ENCODE measurements at regions not wholly inside any gene's neighbourhood (a gene's known extent, or its start where the extent isn't known, plus 50 kb on each side); places are given as distances from the start of the nearest gene placed in this dataset.

DNA sequence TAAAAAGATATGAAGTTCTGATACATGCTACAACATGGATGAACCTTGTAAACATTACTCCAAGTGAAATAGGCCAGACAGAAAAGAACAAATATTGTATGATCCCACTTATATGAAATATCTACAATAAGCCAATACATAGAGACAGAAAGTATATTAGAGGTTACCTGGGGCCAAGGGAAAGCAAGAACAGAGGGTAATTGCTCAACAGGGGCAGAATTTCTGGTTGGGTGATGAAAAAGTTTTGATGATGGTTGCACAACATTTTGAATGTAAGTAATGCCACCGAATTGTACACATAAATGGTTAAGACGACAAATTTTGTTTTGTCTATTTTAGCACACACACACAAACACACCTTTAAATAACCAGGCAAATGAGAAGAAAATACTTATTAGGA, 268.4 kb downstream of the FOXO1 start:
- TF ChIP-seq, protein P1, sequence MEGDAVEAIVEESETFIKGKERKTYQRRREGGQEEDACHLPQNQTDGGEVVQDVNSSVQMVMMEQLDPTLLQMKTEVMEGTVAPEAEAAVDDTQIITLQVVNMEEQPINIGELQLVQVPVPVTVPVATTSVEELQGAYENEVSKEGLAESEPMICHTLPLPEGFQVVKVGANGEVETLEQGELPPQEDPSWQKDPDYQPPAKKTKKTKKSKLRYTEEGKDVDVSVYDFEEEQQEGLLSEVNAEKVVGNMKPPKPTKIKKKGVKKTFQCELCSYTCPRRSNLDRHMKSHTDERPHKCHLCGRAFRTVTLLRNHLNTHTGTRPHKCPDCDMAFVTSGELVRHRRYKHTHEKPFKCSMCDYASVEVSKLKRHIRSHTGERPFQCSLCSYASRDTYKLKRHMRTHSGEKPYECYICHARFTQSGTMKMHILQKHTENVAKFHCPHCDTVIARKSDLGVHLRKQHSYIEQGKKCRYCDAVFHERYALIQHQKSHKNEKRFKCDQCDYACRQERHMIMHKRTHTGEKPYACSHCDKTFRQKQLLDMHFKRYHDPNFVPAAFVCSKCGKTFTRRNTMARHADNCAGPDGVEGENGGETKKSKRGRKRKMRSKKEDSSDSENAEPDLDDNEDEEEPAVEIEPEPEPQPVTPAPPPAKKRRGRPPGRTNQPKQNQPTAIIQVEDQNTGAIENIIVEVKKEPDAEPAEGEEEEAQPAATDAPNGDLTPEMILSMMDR (IDR thresholded peaks at IDR 0.05; ENCODE audit: insufficient read depth, low read length, poor library complexity, severe bottlenecking): no peak
- no peak for TF ChIP-seq EZH2phosphoT487 (conservative IDR thresholded peaks at IDR 0.05; ENCODE audit: low read length)

Measured in SU-DHL-6 (cell line).